K562 (cell line): ENCODE measurements at regions not wholly inside any gene's neighbourhood (a gene's known extent, or its start where the extent isn't known, plus 50 kb on each side); places are given as distances from the start of the nearest gene placed in this dataset.

Experiments used
- CREB1 ChIP-seq, 2 experiments: sonication (generic) in 1 of 2; formaldehyde crosslinking in 1 of 2; IDR thresholded peaks; 2 replicates each; pipeline versions ENCODE4 v1.6.1 to v1.8.0; 2012 to 2022; ENCODE audit warnings: inconsistent platforms in 1 of 2, mild to moderate bottlenecking in 1 of 2, missing genetic modification reagents in 1 of 2, moderate library complexity in 1 of 2
- CTCF ChIP-seq, 3 experiments: IDR thresholded peaks in 2 of 3; conservative IDR thresholded peaks in 1 of 3; 2 replicates each; pipeline ENCODE4 v1.5.1; 2011 to 2012; ENCODE audit warnings: low read length in 3 of 3, mild to moderate bottlenecking in 3 of 3, control low read depth in 2 of 3, improper control_type of control experiment in 1 of 3, inconsistent platforms in 1 of 3, low read depth in 1 of 3, mixed read lengths in 1 of 3, moderate library complexity in 1 of 3; ENCODE audit not compliant: insufficient read depth in 2 of 3
- EGR1 ChIP-seq: fragments of 450-650 bp; conservative IDR thresholded peaks from 2 replicates; pipeline ENCODE4 v1.6.1; 2017; ENCODE audit warnings: mild to moderate bottlenecking
- EZH2 ChIP-seq: IDR thresholded peaks from 2 replicates; pipeline ENCODE4 v1.6.1; 2012; ENCODE audit warnings: low read depth, mild to moderate bottlenecking, inconsistent platforms, low read length, borderline replicate concordance
- GTF2F1 ChIP-seq: IDR thresholded peaks from 2 replicates; pipeline ENCODE4 v1.6.1; 2011; ENCODE audit warnings: low read depth, low read length, improper control_type of control experiment
- HMG20B ChIP-seq: fragments of 250-450 bp; sonication (Bioruptor Pico); IDR thresholded peaks from 2 replicates; pipeline ENCODE4 v1.5.0; 2021; ENCODE audit warnings: mild to moderate bottlenecking
- HNRNPL ChIP-seq: fragments of 200-400 bp; formaldehyde crosslinking; IDR thresholded peaks from 2 replicates; pipeline ENCODE4 v1.6.1; 2017; ENCODE audit warnings: low read depth, mild to moderate bottlenecking, low read length
- POLR2AphosphoS5 ChIP-seq: IDR thresholded peaks from 2 replicates; pipeline ENCODE4 v1.6.1; 2011; ENCODE audit warnings: mild to moderate bottlenecking, low read depth, low read length, moderate library complexity; ENCODE audit not compliant: control insufficient read depth, insufficient read depth
- ZEB2 ChIP-seq: fragments of 450-650 bp; IDR thresholded peaks from 2 replicates; pipeline ENCODE4 v1.6.1; 2016
- ZNF24 ChIP-seq: fragments of 450-650 bp; IDR thresholded peaks from 2 replicates; pipeline ENCODE4 v1.6.1; 2016
- TF ChIP-seq, protein P1 (sequence below): sonication (generic); formaldehyde crosslinking; IDR thresholded peaks from 2 replicates; pipeline ENCODE4 v1.8.0; 2022; ENCODE audit warnings: mild to moderate bottlenecking, missing genetic modification reagents
- TF ChIP-seq, protein P2 (sequence below): sonication (generic); formaldehyde crosslinking; IDR thresholded peaks from 2 replicates; pipeline ENCODE4 v1.9.0; 2022; ENCODE audit warnings: mild to moderate bottlenecking, missing genetic modification reagents
- TF ChIP-seq, protein P3 (sequence below): IDR thresholded peaks from 2 replicates; pipeline ENCODE4 v1.6.1; 2011; ENCODE audit warnings: borderline replicate concordance, low read depth, mild to moderate bottlenecking, moderate library complexity, low read length; ENCODE audit not compliant: insufficient read depth, poor library complexity, severe bottlenecking

DNA sequence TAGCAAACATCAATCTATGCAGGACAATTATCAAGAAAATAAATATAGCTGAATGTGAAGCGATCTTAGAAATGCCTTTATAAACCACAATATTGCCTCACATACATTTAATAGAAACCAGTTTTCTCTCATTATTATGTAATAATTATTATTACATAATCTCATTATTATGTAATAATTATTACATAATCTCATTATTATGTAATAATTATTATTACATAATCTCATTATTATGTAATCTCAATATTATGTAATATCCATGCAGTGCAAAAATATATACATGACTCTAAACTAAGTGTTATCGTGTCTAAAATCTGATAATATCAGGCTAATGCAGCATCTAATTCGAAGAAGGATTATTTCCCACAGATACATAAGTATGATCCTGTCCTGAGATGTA, 563.9 kb upstream of the SEMA6A start:
- no peak for TF ChIP-seq EGR1
- TF ChIP-seq CREB1 (IDR thresholded peaks at IDR 0.05): no peak
- TF ChIP-seq CREB1 (CRISPR knock-in tag; IDR thresholded peaks at IDR 0.05): no peak
- no peak for TF ChIP-seq HNRNPL
- TF ChIP-seq ZEB2: no peak
- no peak for TF ChIP-seq CTCF (IDR thresholded peaks at IDR 0.05 in 2 of 3, conservative IDR thresholded peaks at IDR 0.05 in 1 of 3; ENCODE audit: insufficient read depth in 2 of 3, low read depth in 1 of 3, low read length in 3 of 3)
- no peak for TF ChIP-seq POLR2AphosphoS5
- TF ChIP-seq, protein P1, sequence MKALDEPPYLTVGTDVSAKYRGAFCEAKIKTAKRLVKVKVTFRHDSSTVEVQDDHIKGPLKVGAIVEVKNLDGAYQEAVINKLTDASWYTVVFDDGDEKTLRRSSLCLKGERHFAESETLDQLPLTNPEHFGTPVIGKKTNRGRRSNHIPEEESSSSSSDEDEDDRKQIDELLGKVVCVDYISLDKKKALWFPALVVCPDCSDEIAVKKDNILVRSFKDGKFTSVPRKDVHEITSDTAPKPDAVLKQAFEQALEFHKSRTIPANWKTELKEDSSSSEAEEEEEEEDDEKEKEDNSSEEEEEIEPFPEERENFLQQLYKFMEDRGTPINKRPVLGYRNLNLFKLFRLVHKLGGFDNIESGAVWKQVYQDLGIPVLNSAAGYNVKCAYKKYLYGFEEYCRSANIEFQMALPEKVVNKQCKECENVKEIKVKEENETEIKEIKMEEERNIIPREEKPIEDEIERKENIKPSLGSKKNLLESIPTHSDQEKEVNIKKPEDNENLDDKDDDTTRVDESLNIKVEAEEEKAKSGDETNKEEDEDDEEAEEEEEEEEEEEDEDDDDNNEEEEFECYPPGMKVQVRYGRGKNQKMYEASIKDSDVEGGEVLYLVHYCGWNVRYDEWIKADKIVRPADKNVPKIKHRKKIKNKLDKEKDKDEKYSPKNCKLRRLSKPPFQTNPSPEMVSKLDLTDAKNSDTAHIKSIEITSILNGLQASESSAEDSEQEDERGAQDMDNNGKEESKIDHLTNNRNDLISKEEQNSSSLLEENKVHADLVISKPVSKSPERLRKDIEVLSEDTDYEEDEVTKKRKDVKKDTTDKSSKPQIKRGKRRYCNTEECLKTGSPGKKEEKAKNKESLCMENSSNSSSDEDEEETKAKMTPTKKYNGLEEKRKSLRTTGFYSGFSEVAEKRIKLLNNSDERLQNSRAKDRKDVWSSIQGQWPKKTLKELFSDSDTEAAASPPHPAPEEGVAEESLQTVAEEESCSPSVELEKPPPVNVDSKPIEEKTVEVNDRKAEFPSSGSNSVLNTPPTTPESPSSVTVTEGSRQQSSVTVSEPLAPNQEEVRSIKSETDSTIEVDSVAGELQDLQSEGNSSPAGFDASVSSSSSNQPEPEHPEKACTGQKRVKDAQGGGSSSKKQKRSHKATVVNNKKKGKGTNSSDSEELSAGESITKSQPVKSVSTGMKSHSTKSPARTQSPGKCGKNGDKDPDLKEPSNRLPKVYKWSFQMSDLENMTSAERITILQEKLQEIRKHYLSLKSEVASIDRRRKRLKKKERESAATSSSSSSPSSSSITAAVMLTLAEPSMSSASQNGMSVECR (CRISPR knock-in tag): no peak
- no peak for TF ChIP-seq HMG20B (CRISPR knock-in tag)
- no peak for TF ChIP-seq GTF2F1
- TF ChIP-seq, protein P2, sequence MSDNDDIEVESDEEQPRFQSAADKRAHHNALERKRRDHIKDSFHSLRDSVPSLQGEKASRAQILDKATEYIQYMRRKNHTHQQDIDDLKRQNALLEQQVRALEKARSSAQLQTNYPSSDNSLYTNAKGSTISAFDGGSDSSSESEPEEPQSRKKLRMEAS (CRISPR knock-in tag): no peak
- no peak for TF ChIP-seq EZH2
- TF ChIP-seq, protein P3, sequence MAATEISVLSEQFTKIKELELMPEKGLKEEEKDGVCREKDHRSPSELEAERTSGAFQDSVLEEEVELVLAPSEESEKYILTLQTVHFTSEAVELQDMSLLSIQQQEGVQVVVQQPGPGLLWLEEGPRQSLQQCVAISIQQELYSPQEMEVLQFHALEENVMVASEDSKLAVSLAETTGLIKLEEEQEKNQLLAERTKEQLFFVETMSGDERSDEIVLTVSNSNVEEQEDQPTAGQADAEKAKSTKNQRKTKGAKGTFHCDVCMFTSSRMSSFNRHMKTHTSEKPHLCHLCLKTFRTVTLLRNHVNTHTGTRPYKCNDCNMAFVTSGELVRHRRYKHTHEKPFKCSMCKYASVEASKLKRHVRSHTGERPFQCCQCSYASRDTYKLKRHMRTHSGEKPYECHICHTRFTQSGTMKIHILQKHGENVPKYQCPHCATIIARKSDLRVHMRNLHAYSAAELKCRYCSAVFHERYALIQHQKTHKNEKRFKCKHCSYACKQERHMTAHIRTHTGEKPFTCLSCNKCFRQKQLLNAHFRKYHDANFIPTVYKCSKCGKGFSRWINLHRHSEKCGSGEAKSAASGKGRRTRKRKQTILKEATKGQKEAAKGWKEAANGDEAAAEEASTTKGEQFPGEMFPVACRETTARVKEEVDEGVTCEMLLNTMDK: no peak
- no peak for TF ChIP-seq ZNF24
